Neural cell (in vitro differentiated cells): ENCODE measurements at regions not wholly inside any gene's neighbourhood (a gene's known extent, or its start where the extent isn't known, plus 50 kb on each side); places are given as distances from the start of the nearest gene placed in this dataset.
"Not testable (repeated sequence)": the region's sequence is repeated elsewhere in the genome, so short reads cannot be mapped to it uniquely, and the experiment has no call there.

Experiments used
- H2AFZ ChIP-seq: fragments of 200-600, 300-800 bp; sonication (generic), shearing (Covaris generic); 2 replicates; pipeline ENCODE4 v1.6.0; 2014; ENCODE audit warnings: low read depth, mild to moderate bottlenecking, antibody characterized with exemption, low read length, moderate library complexity
- H3F3A ChIP-seq: fragments of 200-600 bp; shearing (Covaris generic); 2 replicates; pipeline ENCODE4 v1.6.1; 2016; ENCODE audit warnings: mild to moderate bottlenecking, moderate library complexity, mixed read lengths, antibody characterized with exemption, low read length; ENCODE audit not compliant: insufficient read depth, poor library complexity, severe bottlenecking
- H3K27ac ChIP-seq: fragments of 200-600, 300-800 bp; sonication (generic), shearing (Covaris generic); 2 replicates; pipeline ENCODE4 v1.5.1; 2014; ENCODE audit warnings: mild to moderate bottlenecking, low read length, moderate library complexity
- H3K27me3 ChIP-seq: fragments of 300-800, 200-600 bp; sonication (generic), shearing (Covaris generic); 2 replicates; pipeline ENCODE4 v1.6.0; 2014; ENCODE audit warnings: mild to moderate bottlenecking, low read depth, low read length, moderate library complexity; ENCODE audit not compliant: insufficient read depth
- H3K36me3 ChIP-seq: fragments of 300-800, 200-600 bp; sonication (generic), shearing (Covaris generic); 2 replicates; pipeline ENCODE4 v1.5.1; 2014; ENCODE audit warnings: mild to moderate bottlenecking, antibody characterized with exemption, low read length, moderate library complexity; ENCODE audit not compliant: insufficient read depth
- H3K4me2 ChIP-seq: fragments of 300-800, 200-600 bp; sonication (generic), shearing (Covaris generic); 2 replicates; pipeline ENCODE4 v1.6.0; 2014; ENCODE audit warnings: mild to moderate bottlenecking, low read length
- H3K4me3 ChIP-seq: fragments of 300-800, 200-600 bp; sonication (generic), shearing (Covaris generic); 2 replicates; pipeline ENCODE4 v1.5.1; 2014; ENCODE audit warnings: mild to moderate bottlenecking, low read length, moderate library complexity
- H3K79me2 ChIP-seq: fragments of 200-600 bp; shearing (Covaris generic); replicated peaks from 2 replicates; pipeline ENCODE4 v1.6.0; 2014; ENCODE audit warnings: mild to moderate bottlenecking, low read length, moderate library complexity; ENCODE audit not compliant: insufficient read depth
- H3K9ac ChIP-seq: fragments of 300-800, 200-600 bp; sonication (generic), shearing (Covaris generic); 2 replicates; pipeline ENCODE4 v1.6.1; 2016; ENCODE audit warnings: mild to moderate bottlenecking, low read length, mixed read lengths
- H3K9me2 ChIP-seq: fragments of 200-600 bp; shearing (Covaris generic); 2 replicates; pipeline ENCODE4 v1.6.1; 2016; ENCODE audit warnings: mild to moderate bottlenecking, low read length, mixed read lengths; ENCODE audit not compliant: insufficient read depth
- H3K9me3 ChIP-seq: fragments of 200-600, 300-800 bp; sonication (generic), shearing (Covaris generic); 2 replicates; pipeline ENCODE4 v1.6.1; 2016; ENCODE audit warnings: mild to moderate bottlenecking, mixed run types, low read length, moderate library complexity, mixed read lengths
- H4K20me1 ChIP-seq: fragments of 200-600 bp; shearing (Covaris generic); 2 replicates; pipeline ENCODE4 v1.6.1; 2016; ENCODE audit warnings: mild to moderate bottlenecking, mixed run types; ENCODE audit not compliant: insufficient read depth

GRCh38 chr17:15858082-15858481 is 86.8 kb upstream of the ADORA2B start:
- not testable (repeated sequence) for H3K9ac ChIP-seq, H3K27ac ChIP-seq, H3K9me3 ChIP-seq, H3K4me3 ChIP-seq, H3K79me2 ChIP-seq, H3K27me3 ChIP-seq, H3F3A ChIP-seq, H3K9me2 ChIP-seq, H3K4me2 ChIP-seq, H2AFZ ChIP-seq, H3K36me3 ChIP-seq, H4K20me1 ChIP-seq

GRCh38 chr17:15860774-15861173 is 84.2 kb upstream of the ADORA2B start:
- H2AFZ ChIP-seq, H3K9me3 ChIP-seq, H3K27me3 ChIP-seq, H3F3A ChIP-seq, H3K27ac ChIP-seq, H3K9me2 ChIP-seq, H3K4me3 ChIP-seq, H3K9ac ChIP-seq, H4K20me1 ChIP-seq, H3K36me3 ChIP-seq, H3K4me2 ChIP-seq, H3K79me2 ChIP-seq: not testable (repeated sequence)

- H3K36me3 ChIP-seq, H3K9me3 ChIP-seq, H3K27ac ChIP-seq, H3K9me2 ChIP-seq, H3K9ac ChIP-seq, H3K4me3 ChIP-seq, H4K20me1 ChIP-seq, H3F3A ChIP-seq, H3K79me2 ChIP-seq, H2AFZ ChIP-seq, H3K4me2 ChIP-seq, H3K27me3 ChIP-seq: not testable (repeated sequence)
These were observed 80.9 kb upstream of the ADORA2B start for GRCh38 chr17:15864061-15864460.

DNA sequence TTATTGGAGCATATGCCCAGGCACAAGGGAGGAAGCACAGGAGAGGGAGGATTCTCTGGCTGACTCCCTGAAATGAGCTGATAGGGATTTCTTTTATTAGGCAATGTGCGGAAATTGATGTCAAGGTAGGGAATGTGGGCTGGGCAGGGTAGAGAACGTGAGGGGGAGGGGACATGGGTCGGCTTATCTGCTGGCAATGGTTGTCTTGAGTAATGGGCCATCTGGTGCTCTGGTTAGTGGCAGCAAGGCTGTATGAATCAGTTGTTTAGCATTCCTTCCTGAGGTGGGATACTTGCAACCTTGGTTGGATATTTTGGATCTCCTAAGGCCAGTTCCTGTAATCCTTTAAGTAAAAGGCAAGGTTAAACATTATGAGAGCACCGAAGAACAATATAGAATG is 80.5 kb upstream of the ADORA2B start:
- H3K36me3 ChIP-seq, H2AFZ ChIP-seq, H4K20me1 ChIP-seq, H3K9me2 ChIP-seq, H3K9ac ChIP-seq, H3K9me3 ChIP-seq, H3K27ac ChIP-seq, H3K79me2 ChIP-seq, H3K27me3 ChIP-seq, H3K4me3 ChIP-seq, H3K4me2 ChIP-seq, H3F3A ChIP-seq: not testable (repeated sequence)

- H3K79me2 ChIP-seq, H3K36me3 ChIP-seq, H2AFZ ChIP-seq, H4K20me1 ChIP-seq, H3K9me3 ChIP-seq, H3K4me3 ChIP-seq, H3K4me2 ChIP-seq, H3K9me2 ChIP-seq, H3K27ac ChIP-seq, H3K27me3 ChIP-seq, H3K9ac ChIP-seq, H3F3A ChIP-seq: not testable (repeated sequence)
These were observed 78.9 kb upstream of the ADORA2B start for GRCh38 chr17:15866015-15866414.

DNA sequence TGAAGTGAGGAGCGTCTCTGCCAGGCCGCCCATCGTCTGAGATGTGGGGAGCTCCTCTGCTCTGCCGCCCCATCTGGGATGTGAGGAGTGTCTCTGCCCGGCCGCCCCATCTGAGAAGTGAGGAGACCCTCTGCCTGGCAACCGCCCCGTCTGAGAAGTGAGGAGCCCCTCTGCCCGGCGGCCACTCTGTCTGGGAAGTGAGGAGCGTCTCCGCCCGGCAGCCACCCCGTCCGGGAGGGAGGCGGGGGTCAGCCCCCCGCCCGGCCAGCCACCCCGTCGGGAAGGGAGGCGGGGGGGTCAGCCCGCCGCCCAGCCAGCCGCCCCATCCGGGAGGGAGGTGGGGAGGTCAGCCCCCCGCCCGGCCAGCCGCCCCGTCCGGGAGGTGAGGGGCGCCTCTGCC is 77.6 kb upstream of the ADORA2B start:
- not testable (repeated sequence) for H3K9ac ChIP-seq, H3K36me3 ChIP-seq, H3K4me2 ChIP-seq, H3K9me2 ChIP-seq, H3K79me2 ChIP-seq, H2AFZ ChIP-seq, H4K20me1 ChIP-seq, H3K27ac ChIP-seq, H3F3A ChIP-seq, H3K27me3 ChIP-seq, H3K4me3 ChIP-seq, H3K9me3 ChIP-seq

- not testable (repeated sequence) for H3K9me3 ChIP-seq, H3K4me3 ChIP-seq, H3K36me3 ChIP-seq, H3K79me2 ChIP-seq, H3K27me3 ChIP-seq, H3K27ac ChIP-seq, H2AFZ ChIP-seq, H3F3A ChIP-seq, H3K4me2 ChIP-seq, H3K9ac ChIP-seq, H4K20me1 ChIP-seq, H3K9me2 ChIP-seq
These were observed 75.1 kb upstream of the ADORA2B start for GRCh38 chr17:15869868-15870267.

- H3K9me2 ChIP-seq, H3K9ac ChIP-seq, H3K79me2 ChIP-seq, H3K9me3 ChIP-seq, H3K4me2 ChIP-seq, H3F3A ChIP-seq, H2AFZ ChIP-seq, H4K20me1 ChIP-seq, H3K27ac ChIP-seq, H3K36me3 ChIP-seq, H3K4me3 ChIP-seq, H3K27me3 ChIP-seq: not testable (repeated sequence)
These were observed 72.3 kb upstream of the ADORA2B start for GRCh38 chr17:15872677-15873076.
